HG02981 (cell line): ENCODE measurements at regions not wholly inside any gene's neighbourhood (a gene's known extent, or its start where the extent isn't known, plus 50 kb on each side); places are given as distances from the start of the nearest gene placed in this dataset.
A peak's percentile ranks its signal among the peaks of the same experiment; 100 is the strongest.

Experiments used
- ATAC-seq: cut with Tn5 transposase; IDR thresholded peaks from one replicate; pipeline ENCODE4 v1.9.1; 2021; ENCODE audit warnings: mild to moderate bottlenecking, moderate library complexity; ENCODE audit not compliant: unreplicated experiment

DNA sequence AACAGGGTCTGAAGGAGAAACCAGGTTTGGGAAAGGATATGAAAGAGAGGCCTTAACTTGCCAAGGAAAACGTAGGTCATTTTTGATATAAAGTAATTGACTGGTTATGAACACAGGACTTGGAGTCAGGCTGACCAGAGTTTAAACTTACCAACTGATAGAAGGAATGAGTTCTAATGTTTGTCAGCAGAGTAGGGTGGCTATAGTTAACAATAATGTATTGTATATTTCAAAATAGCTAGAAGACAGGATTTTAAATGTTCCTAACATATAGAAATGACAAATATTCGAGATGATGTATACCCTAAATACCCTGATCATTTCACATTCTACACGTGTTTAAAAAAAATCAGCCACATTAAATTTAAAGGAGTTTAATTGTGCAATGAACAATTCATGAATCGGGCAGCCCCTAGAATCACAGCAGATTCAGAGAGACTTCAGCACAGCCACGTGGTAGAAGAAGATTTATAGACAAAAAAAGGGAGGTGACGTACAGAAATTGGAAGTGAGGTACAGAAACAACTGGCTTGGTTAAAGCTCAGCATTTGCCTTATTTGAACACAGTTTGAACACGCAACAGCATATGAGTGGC is 52.5 kb upstream of the PLEKHG7 start:
- no peak for ATAC-seq

DNA sequence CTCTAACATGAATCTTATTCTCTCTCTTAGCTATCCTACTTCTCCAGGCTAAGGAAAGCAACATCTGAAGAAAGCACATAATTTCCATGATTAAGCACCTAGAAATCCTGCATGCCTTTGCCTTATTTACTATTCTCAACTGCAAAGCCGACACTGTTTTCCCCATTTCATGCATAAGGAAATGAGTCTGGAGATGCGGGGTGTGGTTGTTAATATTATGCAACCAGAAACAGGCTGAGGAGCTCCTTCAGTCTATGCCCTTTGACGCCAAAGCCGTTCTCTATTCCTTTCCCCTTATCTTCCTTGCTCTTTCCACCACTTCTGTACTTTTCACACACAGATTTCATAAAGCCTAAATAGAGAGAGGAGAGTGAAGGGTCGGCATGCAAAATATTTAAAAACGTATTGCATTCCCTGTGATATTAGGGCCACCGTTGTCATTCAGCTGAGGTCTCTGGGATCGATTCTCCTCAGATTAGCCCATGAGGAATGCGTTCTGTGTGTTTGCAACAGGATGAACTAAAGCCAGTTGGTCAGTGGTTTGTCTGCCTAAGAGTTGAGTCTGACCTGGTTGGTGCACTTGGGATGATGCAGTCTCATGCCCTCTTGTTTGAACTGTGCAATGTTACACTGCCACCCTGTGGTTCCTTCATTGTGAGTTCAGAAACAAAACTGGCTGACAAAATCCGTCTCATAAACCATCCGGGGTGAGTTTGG is 53.1 kb upstream of the PLEKHG7 start:
- peak; percentile 86 for ATAC-seq

DNA sequence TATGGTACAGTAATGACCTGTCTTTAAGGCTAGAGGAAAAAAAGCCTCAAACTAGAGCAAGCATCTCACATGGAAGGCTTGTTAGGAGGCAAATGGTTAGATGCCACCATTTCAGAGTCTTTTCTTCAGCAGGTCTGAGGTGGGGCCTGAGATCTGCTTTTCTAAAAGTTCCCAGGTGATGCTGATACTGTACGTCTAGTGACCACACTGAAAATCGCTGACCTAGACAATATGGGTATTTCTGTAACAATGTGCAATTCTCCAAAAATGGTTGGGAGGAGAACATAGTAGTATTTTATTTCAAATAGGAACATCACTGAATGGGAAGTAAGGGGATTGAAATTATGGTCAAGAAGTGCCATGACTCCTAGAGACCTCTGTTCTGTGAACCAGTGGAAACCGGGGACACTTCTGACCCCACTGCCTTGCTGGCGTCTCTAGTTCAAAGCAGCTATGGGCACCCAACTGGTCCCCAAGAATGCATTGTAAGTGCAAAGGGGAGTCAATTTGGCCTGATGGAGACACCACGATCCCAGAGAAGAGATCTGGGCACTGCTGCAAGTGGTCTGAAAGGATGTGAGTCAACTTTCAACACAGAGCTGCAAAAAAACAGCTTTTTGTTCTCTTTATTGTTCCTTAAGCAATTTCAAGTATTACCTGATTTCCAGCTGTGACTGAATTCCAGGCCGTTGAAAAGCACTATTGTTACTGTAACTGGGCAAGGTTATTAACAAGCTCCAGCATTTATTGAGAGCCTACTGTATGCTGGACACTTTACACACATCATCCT is 54.4 kb upstream of the PLEKHG7 start:
- no peak for ATAC-seq

DNA sequence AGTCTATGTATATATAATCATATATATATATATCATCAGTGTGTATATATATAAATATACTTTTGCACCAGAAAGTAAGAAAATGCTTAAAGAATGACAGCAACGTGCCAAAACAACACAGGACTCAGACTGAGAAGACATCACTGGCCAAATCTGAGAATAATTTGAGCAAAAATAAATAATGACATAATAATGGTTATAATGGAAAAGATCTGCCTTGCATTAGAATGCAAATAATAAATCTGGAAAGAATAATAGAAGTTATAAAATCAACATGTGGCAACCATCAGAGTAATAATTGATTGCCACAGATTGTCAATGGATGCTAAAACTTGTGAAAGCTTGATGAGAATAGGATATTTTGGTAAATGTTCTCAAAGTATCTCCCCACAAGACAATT is 61.5 kb upstream of the PLEKHG7 start:
- no peak for ATAC-seq

DNA sequence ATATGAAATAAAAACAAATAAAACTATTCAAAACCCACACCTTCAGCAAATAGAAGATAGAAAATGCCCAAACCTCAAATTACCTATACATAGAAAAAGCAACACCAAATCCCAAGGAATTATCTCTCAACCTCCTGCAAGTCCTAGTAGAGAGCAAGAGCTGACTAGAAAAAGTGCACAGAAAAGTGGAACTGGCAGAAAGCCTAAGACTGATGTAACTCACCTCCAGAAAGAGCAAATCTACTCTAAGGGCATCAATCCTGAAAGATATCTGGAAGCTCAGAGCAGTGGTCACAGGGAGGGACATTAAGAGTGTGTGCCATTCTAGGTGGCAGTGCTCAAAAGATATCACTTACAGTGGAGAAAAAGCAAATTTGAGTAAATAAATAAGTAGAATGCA is 62.1 kb upstream of the PLEKHG7 start:
- ATAC-seq, result no peak

DNA sequence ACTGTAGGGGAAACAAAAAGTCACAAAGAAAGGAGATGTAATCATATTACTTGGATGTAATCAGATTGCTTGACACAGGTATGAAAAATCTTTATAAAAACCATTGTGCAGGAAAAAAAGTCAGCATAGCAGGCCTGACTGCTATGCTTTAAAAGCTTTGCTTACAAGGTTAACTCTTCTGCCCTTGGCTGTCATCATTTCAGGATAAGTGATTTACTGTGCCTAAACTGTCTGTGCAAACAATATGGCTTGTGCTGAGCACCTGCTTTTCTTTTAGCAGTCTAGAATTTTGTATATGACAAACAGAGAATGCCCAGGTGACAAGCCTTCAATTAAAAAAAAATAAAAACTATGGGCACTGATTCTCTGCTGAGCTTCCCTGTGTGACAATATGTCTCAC is 63.8 kb upstream of the PLEKHG7 start:
- no peak for ATAC-seq

DNA sequence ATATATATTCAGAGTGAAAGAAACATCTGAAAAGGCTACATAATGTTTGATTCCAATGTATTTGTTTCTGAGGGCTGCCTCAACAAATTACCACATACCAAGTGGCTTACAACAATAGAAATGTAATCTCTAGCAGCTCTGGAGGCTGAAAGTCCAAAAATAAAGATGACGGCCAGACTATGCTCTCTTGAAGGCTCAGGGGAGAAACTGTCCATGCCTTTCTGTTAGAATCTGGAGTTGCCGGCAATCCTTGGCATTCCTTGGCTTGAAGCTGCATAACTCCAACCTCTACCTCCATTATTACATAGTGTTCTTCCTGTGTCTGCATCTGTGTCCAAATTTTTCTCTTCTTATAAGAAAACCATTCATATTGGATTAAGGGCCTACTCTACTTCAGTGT is 68.1 kb upstream of the PLEKHG7 start:
- no peak for ATAC-seq

DNA sequence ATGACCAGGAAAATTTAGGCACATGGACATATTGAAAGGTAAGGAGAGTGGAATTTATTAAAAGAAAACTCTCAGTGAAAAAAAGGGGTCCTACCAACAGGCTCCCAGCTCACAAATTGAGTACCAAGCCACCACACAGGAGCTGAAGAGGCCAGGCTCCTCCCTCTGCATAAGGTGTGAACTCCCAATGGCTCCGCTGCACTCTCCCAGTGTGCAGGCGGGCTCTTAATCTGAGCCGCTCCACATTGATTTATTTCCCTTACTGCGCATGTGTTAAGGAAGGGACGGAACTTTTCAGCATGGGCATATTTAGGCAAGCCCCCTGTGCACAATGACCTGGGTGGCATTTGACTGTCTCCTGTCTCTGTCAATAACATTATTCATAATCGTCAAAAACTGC is 68.6 kb upstream of the PLEKHG7 start:
- no peak for ATAC-seq

DNA sequence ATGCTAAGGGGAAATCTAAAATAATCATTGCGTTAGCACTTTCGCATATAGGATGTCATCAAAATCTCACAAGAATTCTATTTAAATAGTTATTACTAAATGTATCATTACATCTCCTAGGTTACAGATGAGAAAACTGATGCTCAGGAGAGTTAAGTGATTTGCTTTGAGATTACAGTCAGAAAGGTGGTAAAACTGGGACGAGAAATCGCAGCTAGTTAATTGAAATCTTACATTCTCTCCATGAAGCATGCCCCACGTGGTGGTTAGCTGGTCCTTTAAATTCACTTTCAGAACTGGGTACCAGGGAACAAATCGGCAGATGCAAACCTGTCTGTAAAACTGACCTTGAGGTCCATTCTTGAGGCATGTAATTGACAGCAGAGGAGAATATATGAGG is 71.8 kb upstream of the PLEKHG7 start:
- ATAC-seq, result no peak

DNA sequence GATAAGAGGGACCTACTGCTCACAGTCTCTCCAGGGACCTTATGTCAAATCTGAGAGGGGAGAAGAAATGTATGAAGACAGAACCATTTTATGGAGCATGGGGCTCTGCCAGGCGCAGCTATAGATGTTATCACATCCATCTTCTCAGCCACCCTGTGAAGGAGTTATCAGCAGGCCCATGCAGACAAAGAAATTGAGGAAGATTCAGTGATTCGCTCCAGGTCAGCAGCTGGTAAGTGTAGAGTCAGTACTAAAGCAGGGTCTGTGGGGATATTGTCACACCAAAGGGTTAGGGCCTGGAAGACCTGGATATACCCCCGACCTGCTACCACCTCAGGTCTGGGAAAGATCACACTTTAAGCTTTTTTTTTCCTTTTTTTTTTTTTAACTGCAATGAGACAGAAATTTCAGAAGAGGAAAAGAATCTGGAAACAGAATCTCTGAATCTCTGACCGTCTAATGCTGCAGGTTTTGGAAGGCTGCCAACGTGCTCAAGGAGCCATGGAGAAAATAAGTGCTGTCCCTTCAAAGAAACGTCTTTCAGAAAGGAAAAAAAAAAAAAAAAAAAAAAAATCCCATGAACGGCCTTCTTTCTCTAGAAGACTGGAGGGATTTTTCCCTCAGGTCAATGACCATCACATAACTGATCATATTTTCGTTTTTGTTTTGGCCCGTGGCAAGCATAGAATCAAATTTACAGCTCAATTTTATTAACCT is 73.3 kb upstream of the PLEKHG7 start:
- no peak for ATAC-seq

DNA sequence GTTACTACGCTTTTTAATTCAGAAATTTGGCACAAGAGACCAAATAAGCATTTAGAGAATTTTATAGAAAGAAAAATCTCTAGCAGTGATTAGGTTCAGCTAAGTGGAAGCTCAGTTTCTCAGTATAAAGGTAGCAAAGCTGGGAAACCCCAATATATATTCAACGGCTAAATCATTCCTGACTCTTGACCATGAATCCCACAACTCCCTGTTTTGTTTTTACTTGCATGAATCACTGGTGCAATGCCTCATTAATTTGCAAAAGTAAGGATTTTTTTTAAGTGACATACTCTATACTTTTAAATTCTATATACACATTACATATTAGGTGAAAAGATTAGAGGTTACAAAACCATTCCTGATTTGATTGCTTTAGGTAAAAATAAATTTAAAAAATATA is 74.3 kb upstream of the PLEKHG7 start:
- ATAC-seq, result no peak

DNA sequence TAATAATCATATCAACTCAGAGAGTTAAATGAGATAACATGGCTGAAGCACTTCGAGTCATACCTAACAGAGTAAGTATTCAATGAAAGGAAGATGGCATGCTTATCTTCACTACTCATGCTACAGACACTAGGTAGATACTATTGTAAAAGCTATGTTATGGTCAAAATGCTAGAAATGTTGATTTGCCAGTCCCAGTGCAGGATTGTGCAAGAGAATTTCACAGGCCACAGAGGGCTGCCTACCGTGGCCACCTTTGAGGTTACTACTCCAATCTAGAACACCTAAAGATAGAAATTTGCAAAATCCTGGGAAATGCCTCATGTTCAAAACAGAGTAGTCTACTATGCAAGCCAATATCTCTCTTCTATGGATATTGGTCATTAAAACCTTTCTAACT is 75.3 kb upstream of the PLEKHG7 start:
- ATAC-seq, result no peak

DNA sequence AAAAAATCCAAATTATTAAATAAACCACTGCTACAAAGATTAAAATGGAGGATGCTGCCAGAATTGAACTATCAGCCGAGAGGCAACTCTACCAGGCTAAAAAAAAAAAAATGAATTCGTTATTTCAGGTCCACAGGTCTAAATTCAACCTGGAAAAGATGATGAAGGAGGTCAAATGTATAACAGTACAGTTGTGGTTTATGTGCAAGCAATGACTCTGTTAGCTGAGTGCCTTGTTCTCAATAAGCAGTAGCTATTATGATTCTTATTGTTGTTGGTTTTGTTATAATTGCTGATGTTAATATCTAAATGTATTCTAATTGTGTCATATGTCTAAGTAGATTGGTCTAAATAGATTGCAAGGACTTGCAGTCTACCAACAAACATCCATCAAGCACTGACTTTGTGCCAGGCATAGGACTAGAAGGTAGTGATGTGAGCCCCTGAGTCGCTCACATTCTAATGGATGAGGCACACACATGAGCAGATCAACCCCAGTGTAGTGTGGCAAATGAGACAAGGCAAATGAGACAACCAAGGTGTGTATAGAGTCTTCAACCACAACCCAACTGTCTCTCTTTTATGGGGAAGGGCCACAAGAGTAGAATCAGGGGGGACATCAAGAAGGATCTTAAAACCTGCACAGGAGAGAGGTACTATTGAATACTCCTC is 77.0 kb upstream of the PLEKHG7 start:
- no peak for ATAC-seq

DNA sequence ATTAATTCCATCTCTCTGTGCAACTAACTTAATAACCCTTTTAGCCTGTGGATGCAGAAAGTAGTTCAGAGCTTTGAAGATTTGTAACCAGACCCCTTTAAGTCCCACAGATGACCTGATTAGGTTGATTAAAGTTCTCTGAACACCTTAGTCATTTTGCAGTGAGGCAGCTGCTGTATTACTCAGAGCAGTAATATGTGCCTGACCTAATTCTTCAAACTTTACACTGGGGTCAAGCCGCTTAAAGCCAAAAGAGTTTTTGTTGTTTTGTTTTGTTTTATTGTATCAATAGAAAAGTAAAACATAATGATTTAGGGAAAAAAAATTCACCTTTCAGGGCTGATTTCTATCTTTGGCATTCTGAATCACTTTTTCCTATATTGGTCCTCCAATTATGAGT is 78.6 kb upstream of the PLEKHG7 start:
- ATAC-seq, result no peak

DNA sequence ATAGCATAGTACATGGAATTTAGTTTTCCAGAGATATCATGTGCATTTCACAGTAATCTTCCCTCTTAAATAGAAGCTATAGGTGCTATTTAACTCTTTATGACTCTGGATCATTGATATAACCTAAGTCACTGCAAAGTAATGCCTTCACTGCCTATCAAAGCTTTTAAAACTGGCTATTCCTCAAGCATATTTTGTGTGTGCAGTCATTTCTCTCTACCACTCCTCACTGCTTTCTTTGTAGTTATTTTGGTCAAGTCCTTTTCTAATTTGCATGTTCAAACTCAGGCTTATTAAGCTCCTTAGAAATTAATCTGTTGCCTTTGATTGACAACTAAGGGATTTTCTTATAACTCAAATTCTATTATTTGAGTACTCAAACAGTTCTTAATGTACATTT is 79.4 kb upstream of the PLEKHG7 start:
- ATAC-seq, result no peak

DNA sequence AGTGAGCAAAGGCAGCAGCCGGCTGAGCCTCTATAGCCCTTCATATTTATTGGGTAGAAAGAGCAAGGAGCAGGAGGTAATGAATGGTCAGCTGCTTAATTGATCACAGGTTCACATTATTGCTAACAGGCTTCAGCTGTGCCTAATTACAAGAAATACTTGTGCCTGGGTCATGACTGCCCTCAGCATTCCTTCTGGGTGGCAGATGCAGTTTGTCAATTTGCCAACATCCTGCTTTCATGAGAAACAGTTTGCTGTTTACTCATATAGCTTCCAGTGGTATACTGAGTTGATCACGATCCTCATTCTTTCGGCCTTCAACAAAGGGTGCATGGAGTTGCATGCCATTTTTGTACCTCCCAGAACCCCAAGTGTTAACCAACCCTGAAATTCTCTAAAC is 81.0 kb upstream of the PLEKHG7 start:
- ATAC-seq, result no peak

DNA sequence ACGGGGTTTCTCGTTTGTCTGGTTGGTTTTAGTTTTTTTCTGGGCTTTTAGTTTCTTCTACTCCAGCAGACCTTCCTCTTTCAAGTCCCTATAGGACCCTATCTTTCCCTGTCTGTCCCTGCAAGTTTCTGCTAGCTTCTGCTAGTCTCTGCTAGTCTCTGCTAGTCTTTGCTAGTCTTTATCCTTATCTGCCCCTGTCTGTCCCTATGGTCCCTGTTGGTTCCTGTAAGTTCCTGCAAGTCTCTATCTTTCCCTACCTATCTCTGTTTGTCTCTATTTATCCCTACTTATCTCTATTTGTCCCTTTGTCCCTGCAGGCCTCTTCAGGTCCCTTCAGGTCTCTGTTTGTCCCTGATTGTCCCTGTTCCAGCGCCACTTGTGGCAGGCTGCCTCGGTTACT is 81.5 kb upstream of the PLEKHG7 start:
- ATAC-seq, result no peak

DNA sequence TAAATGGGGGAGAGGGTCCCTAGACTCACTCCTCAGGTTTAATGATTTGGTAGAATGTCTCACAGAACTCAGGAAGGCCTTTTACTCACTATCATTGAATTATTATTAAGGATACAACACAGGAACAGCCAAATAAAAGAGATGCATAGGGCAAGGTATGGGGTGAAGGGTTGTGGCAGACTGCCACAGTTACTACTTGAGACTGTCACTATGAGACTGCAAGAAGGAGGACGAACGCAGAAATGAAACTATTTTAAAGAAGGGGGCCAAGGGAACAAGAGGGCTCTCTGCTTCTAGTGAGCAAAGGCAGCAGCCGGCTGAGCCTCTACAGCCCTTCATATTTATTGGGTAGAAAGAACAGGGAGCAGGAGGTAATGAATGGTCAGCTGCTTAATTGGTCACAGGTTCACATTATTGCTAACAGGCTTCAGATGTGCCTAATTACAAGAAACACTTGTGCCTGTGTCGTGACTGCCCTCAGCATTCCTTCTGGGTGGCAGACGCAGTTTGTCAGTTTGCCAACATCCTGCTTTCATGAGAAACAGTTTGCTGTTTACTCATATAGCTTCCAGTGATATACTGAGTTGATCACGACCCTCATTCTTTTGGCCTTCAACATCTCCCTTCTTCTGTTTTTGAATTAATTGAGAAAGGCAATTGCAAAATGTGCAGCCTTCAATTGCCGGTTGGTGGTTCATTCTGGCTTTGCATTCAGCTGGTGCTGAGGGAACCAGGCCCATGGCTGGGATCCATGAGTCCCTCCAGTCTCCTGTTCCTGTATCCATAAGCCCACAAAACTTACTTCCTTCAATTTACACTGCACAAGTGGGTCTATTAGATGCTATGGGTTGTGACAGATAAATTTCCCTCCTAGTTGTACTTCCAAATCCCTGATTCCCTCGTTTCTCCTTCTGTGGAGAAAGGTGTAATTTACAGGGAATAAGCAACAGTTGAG is 82.8 kb upstream of the PLEKHG7 start:
- no peak for ATAC-seq

DNA sequence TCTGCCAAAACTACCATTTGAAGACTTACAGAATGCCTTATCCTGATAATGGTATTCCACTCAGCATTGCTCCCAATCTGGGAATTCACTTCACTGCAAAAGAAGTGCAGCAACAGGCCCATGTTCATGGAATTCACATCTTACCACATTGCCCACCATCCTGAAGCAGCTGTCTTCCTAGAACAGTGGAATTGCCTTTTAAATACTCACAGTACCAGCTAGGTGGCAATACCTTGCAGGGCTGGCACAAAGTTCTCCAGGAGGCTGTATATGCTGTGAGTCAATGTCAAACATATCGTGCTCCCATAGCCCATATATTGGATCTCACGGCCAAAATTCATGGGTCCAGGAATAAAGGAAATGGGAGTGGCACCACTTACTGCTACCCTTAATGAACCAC is 83.8 kb upstream of the PLEKHG7 start:
- no peak for ATAC-seq

DNA sequence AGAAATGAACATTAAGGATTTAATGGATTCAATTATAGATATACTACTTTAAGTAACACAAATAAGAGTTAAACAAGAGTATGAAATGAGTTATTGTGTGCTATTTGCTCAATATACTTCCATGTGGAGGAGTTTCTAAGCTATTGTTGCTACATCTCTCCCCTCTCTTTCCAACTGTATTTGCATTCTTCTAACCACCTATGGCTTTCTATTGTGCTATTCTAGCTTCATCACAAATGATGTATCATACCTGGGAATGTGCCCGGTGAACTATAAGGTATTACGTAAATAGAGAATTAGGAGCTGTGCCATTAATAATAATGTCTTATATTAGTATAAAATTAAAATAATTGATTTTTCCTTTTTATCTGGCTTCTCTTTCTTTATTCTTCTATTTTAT is 87.1 kb upstream of the PLEKHG7 start:
- ATAC-seq, result no peak
